Astrocyte (in vitro differentiated cells and primary cell): ENCODE measurements at regions not wholly inside any gene's neighbourhood (a gene's known extent, or its start where the extent isn't known, plus 50 kb on each side); places are given as distances from the start of the nearest gene placed in this dataset.

Experiments
- EZH2 ChIP-seq: IDR thresholded peaks from 2 replicates; pipeline ENCODE4 v1.6.1; 2012; ENCODE audit warnings: mild to moderate bottlenecking, low read length, inconsistent platforms; ENCODE audit not compliant: insufficient read depth
- TF ChIP-seq, protein P1 (sequence below): IDR thresholded peaks from 2 replicates; pipeline ENCODE4 v1.5.1; 2011; ENCODE audit warnings: low read depth, mild to moderate bottlenecking, inconsistent platforms, low read length, moderate library complexity; ENCODE audit not compliant: insufficient read depth

DNA sequence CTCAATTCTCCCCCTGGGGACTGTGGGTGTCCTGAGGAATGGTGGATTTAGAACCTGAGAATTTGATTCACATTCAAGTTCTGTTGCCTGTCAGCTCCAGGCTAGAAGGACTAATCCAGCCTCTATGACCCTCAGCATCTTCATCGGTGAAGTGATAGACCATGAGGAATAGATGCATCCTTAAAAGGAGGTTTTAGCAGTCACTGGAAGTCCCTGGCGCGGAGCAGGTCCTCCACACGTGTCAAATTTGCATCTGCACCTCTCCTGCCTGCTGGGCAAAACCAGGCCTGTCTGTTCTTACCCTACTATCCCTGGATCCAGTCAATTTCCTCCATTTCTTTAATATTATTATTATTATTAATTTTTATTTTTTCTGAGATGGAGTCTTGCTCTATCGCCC is 808.4 kb downstream of the TBC1D22A start:
- TF ChIP-seq, protein P1, sequence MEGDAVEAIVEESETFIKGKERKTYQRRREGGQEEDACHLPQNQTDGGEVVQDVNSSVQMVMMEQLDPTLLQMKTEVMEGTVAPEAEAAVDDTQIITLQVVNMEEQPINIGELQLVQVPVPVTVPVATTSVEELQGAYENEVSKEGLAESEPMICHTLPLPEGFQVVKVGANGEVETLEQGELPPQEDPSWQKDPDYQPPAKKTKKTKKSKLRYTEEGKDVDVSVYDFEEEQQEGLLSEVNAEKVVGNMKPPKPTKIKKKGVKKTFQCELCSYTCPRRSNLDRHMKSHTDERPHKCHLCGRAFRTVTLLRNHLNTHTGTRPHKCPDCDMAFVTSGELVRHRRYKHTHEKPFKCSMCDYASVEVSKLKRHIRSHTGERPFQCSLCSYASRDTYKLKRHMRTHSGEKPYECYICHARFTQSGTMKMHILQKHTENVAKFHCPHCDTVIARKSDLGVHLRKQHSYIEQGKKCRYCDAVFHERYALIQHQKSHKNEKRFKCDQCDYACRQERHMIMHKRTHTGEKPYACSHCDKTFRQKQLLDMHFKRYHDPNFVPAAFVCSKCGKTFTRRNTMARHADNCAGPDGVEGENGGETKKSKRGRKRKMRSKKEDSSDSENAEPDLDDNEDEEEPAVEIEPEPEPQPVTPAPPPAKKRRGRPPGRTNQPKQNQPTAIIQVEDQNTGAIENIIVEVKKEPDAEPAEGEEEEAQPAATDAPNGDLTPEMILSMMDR, result no peak
- no peak for TF ChIP-seq EZH2
